PC-9 (cell line): ENCODE measurements at regions not wholly inside any gene's neighbourhood (a gene's known extent, or its start where the extent isn't known, plus 50 kb on each side); places are given as distances from the start of the nearest gene placed in this dataset.

Experiments
- BruUV-seq: library from RNA; stranded (reverse); fragments of 400-500 nt; replicated peaks from 2 replicates; lab custom pipeline; 2021; lab: Mats Ljungman, UMichigan
- CTCF ChIA-PET: fragments of 300-600 bp; sonication (Branson Sonifier 250); formaldehyde crosslinking; loops from one replicate; lab custom pipeline; 2022; ENCODE audit warnings: antibody characterized with exemption; lab: Charles Lee
- POLR2A ChIA-PET: fragments of 300-600 bp; sonication (Branson Sonifier 250); formaldehyde crosslinking; loops from one replicate; lab custom pipeline; 2022; ENCODE audit warnings: antibody characterized with exemption; ENCODE audit not compliant: unreplicated experiment; lab: Charles Lee
- DNase-seq, 2 experiments: peaks; one replicate each; pipeline versions ENCODE4 v3.0.0 to v3.0.0-alpha.2; 2015 to 2022; ENCODE audit warnings: mixed read lengths in 1 of 2
- H2AFZ ChIP-seq: fragments of 200-600 bp; sonication (generic); 2 replicates; pipeline ENCODE4 v1.8.1; 2017; ENCODE audit warnings: antibody characterized with exemption
- H3F3A ChIP-seq: fragments of 200-600 bp; sonication (generic); 2 replicates; pipeline ENCODE4 v1.8.1; 2017; ENCODE audit warnings: antibody characterized with exemption, mild to moderate bottlenecking, low read depth; ENCODE audit not compliant: insufficient read depth
- H3K27ac ChIP-seq: fragments of 200-600 bp; sonication (generic); 2 replicates; pipeline ENCODE4 v1.6.1; 2016; ENCODE audit warnings: mixed run types
- H3K27me3 ChIP-seq: fragments of 200-600 bp; sonication (generic); 2 replicates; pipeline ENCODE4 v1.6.1; 2016; ENCODE audit warnings: low read depth, mixed run types; ENCODE audit not compliant: insufficient read depth
- H3K36me3 ChIP-seq: fragments of 200-600 bp; sonication (generic); 2 replicates; pipeline ENCODE4 v1.6.1; 2016; ENCODE audit warnings: low read depth, mixed run types
- H3K4me1 ChIP-seq: fragments of 200-600 bp; sonication (generic); replicated peaks from 2 replicates; pipeline ENCODE4 v1.6.1; 2016; ENCODE audit warnings: mixed run types; ENCODE audit not compliant: insufficient read depth
- H3K4me2 ChIP-seq: fragments of 200-600 bp; sonication (generic); 2 replicates; pipeline ENCODE4 v1.6.1; 2017; ENCODE audit warnings: mixed run types
- H3K4me3 ChIP-seq: fragments of 200-600 bp; sonication (generic); 2 replicates; pipeline ENCODE4 v1.6.1; 2016; ENCODE audit warnings: mixed run types
- H3K79me2 ChIP-seq: fragments of 200-600 bp; sonication (generic); 2 replicates; pipeline ENCODE4 v1.6.1; 2017; ENCODE audit warnings: low read depth, mixed run types
- H3K9me2 ChIP-seq: fragments of 200-600 bp; sonication (generic); 2 replicates; pipeline ENCODE4 v1.8.1; 2017; ENCODE audit warnings: mild to moderate bottlenecking; ENCODE audit not compliant: insufficient read depth
- H3K9me3 ChIP-seq: fragments of 200-600 bp; sonication (generic); 2 replicates; pipeline ENCODE4 v1.8.1; 2016; ENCODE audit warnings: low read depth; ENCODE audit not compliant: insufficient read depth
- H4K20me1 ChIP-seq: fragments of 200-600 bp; sonication (generic); 2 replicates; pipeline ENCODE4 v1.8.1; 2017; ENCODE audit not compliant: insufficient read depth
- CTCF ChIP-seq: fragments of 200-600 bp; sonication (generic); conservative IDR thresholded peaks from 2 replicates; pipeline ENCODE4 v1.6.1; 2017; ENCODE audit warnings: mixed run types, antibody characterized with exemption, mild to moderate bottlenecking, moderate library complexity
- EZH2 ChIP-seq: fragments of 200-600 bp; sonication (generic); IDR thresholded peaks from 2 replicates; pipeline ENCODE4 v1.8.0; 2017; ENCODE audit warnings: antibody characterized with exemption, low read depth
- intact Hi-C: fragments of 100-400 bp; cut with micrococcal nuclease; formaldehyde crosslinking; loops from one replicate; pipeline ENCODE4 v1.10.0; 2022; ENCODE audit not compliant: unreplicated experiment

DNA sequence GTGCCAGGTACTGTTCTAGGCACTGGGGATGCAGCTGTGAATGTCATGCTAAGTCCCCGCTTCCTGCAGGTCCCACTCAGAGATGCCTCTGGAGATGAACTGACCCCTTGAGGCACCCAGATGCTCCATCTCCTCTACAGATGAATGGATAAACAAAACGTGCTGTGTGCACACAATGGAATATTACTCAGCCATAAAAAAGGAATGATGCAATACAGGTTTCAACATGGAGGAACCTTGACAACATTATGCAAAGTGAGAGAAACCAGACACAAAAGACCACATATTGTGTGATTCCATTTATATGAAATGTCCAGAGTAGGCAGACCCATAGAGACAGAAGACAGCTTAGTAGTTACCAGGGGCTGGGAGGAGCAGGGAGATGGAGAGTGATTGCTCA lies 320.1 kb upstream of the DIO3 start:
- Histone ChIP-seq H3K9me3 (no peaks in the 10 kb centered on the region), H3K27me3 (no peaks in the 10 kb centered on the region), H3K4me1 (peaks cover 26% of the 10 kb centered on the region), H3K27ac (peak overlapping the region; percentile 77; the same call in 1 of the 2 replicates), H3K36me3 (no peaks in the 10 kb centered on the region), H3K9me2 (no peaks in the 10 kb centered on the region), H3K4me3 (no peak overlapping the region), H4K20me1 (no peaks in the 10 kb centered on the region), H3F3A (peaks cover 23% of the 10 kb centered on the region; the same call in 1 of the 2 replicates), H3K79me2 (no peaks in the 10 kb centered on the region), H2AFZ (no peak overlapping the region), H3K4me2 (no peak overlapping the region)
- TF ChIP-seq EZH2: no peak
- no peak for TF ChIP-seq CTCF
- ChIA-PET CTCF (no interaction called here), POLR2A (no interaction called here)
- intact Hi-C loops: no loop called here
- DNase-seq: no peak
- no TSS peak for BruUV-seq

DNA sequence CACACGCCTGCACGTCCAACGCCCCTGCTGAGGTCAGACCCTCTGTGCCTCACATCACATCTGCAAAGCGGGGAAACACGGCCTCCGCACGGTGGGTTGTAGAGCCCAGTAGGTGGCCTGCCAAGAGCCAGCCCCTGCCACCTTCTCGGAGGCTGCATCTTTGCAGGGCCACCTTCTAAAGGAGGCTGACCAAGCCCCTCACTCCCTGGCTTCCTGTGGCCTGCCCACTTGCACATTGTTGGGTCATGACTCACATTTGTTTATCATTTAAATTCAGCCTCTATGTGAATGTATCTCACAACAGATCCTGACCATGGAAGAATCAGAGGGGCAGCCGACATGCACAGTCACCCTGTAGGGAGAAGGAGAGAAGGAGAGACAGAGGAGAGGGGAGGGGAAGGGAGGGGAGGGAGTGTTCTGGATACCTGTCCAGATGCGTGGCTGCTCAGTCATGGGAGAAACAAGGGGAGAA lies 319.5 kb upstream of the DIO3 start:
- intact Hi-C loops: no loop called here
- ChIA-PET CTCF (no interaction called here), POLR2A (no interaction called here)
- H4K20me1 ChIP-seq: no peaks in the 10 kb centered on the region
- peaks cover 26% of the 10 kb centered on the region for H3K4me1 ChIP-seq
- BruUV-seq: no TSS peak
- DNase-seq: peak in 1 of 2 experiments; percentile 72
- TF ChIP-seq EZH2 (no peak), CTCF (no peak)
- H3K27ac ChIP-seq: peak overlapping the region; percentile 77
- H3K36me3 ChIP-seq: no peaks in the 10 kb centered on the region
- H3K4me3 ChIP-seq: no peak overlapping the region; the same call in 1 of the 2 replicates
- H3K4me2 ChIP-seq: peak overlapping the region; percentile 80
- H3K79me2 ChIP-seq: no peaks in the 10 kb centered on the region
- no peak overlapping the region for H2AFZ ChIP-seq
- H3K27me3 ChIP-seq: no peaks in the 10 kb centered on the region
- no peaks in the 10 kb centered on the region for H3K9me2 ChIP-seq
- no peaks in the 10 kb centered on the region for H3K9me3 ChIP-seq
- H3F3A ChIP-seq: peaks cover 23% of the 10 kb centered on the region; the same call in 1 of the 2 replicates

GRCh38 chr14:101242442-101243385 lies 318.6 kb upstream of the DIO3 start:
- no peaks in the 10 kb centered on the region for H4K20me1 ChIP-seq
- TF ChIP-seq EZH2 (no peak), CTCF (no peak)
- no TSS peak for BruUV-seq
- no peak overlapping the region; the same call in 1 of the 2 replicates for H2AFZ ChIP-seq
- no peaks in the 10 kb centered on the region for H3K9me2 ChIP-seq
- H3K79me2 ChIP-seq: no peaks in the 10 kb centered on the region
- H3K4me1 ChIP-seq: peaks cover 26% of the 10 kb centered on the region
- CTCF ChIA-PET: no interaction called here
- no peaks in the 10 kb centered on the region for H3K27me3 ChIP-seq
- POLR2A ChIA-PET: no interaction called here
- peak overlapping the region; percentile 80 for H3K4me2 ChIP-seq
- H3K9me3 ChIP-seq: no peaks in the 10 kb centered on the region
- no peaks in the 10 kb centered on the region for H3K36me3 ChIP-seq
- H3K27ac ChIP-seq: peak overlapping the region; percentile 77
- peak overlapping the region; percentile 44; the same call in 1 of the 2 replicates for H3K4me3 ChIP-seq
- intact Hi-C loops: no loop called here
- H3F3A ChIP-seq: peaks cover 23% of the 10 kb centered on the region; the same call in 1 of the 2 replicates
- DNase-seq: peak in 1 of 2 experiments; percentile 50
